ENCODE measurements at regions not wholly inside any gene's neighbourhood (a gene's known extent, or its start where the extent isn't known, plus 50 kb on each side); places are given as distances from the start of the nearest gene placed in this dataset.
A peak's percentile ranks its signal among the peaks of the same experiment; 100 is the strongest.
"Not testable (repeated sequence)": the region's sequence is repeated elsewhere in the genome, so short reads cannot be mapped to it uniquely, and the experiment has no call there.

DNA sequence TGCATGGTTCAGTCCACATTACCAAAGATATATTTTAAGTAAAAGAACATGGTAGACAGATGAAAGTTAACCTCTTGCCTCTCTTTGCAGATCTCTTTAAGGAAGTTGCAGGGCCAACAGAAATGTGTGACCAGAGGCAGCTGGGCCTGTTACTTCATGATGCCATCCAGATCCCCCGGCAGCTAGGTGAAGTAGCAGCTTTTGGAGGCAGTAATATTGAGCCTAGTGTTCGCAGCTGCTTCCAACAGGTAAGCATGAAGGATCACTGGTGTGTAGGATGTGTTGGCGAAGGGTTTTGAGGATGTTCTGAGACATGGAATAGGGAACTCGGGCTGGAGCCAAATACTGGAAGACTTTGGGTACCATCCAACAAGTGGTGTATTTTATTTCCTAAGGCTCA lies 508.6 kb downstream of the UTRN start:
- no peak for DNase-seq

DNA sequence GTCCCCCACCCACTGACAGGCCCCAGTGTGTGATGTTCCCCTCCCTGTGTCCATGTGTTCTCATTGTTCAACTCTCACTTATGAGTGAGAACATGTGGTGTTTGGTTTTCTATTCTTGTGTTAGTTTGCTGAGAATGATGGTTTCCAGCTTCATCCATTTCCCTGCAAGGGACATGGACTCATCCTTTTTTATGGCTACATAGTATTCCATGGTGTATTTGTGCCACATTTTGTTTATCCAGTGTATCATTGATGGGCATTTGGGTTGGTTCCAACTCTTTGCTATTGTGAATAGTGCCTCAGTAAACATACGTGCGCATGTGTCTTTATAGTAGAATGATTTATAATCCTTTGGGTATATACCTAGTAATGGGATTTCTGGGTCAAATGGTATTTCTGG lies 509.9 kb downstream of the UTRN start:
- DNase-seq = not testable (repeated sequence)

DNA sequence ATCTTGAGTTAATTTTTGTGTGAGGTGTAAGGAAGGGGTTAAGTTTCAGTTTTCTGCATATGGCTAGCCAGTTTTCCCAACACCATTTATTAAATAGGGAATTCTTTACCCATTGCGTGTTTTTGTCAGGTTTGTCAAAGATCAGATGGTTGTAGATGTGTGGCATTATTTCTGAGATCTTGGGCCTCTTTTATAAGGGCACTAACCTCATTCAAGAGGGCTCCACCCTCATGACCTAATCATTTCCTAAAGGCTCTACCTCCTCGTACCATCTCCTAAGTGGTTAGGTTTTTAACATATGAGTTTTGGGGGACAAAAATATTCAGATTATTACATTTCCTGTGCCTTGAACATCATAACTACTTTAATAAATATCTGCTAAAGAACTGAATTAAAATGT lies 510.9 kb downstream of the UTRN start:
- DNase-seq = no peak

DNA sequence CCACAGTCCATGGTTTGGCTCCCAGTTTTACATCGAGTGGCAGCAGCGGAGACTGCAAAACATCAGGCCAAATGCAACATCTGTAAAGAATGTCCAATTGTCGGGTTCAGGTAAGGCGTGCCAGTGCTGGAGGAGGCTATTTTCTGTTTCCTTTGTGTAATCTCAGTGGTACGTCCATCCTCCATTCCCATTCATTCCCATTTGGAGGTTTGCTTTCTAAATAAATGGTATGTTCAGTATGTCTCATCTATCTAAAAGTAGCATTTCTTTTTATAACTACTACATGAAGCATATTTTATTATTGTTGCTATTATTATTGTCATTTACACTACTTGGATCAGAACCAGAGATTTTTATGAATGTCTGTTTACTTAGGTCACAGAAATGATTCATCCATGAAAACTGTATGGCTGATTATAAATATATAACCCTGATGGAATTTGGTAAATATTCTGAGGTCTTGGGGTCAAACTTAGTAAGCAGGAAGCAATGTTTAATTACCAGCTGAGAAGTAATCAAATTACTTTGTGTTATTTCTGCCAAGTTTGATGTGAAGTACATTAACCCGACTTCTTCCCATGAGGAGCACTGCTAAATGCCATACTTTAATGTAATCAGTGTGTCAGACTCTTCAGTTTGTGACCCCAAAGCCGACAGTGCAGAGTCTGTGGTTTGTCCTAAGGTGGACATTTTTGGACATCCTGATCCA lies 512.9 kb downstream of the UTRN start:
- no peak for DNase-seq

DNA sequence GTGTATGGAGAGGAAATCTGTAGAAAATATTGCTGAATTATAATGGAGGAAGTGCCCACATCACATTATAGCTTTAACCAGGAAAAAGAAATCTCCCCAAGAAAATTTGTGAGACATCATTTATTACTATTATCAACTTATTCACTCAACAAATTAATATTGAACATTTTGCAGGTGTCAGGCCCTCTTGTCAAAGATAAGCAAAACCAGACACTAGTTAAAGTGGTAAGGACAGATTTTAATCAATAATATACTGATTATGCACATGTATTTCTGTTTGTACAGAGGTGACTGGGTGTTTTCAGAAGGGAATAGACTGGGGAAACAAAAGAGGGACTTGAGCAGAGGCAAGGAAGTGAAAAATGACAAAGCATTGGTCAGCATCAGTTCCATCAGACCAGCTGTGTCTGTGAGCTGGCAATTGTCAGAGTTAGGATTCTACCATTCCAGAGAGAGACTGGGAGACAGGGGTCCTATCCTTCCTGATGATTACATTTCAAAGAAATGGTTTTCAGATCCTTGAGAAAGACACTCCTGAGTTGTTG lies 519.2 kb downstream of the UTRN start:
- no peak for DNase-seq

GRCh38 chr6:144805049-144805448 lies 519.9 kb downstream of the UTRN start:
- DNase-seq = no peak

DNA sequence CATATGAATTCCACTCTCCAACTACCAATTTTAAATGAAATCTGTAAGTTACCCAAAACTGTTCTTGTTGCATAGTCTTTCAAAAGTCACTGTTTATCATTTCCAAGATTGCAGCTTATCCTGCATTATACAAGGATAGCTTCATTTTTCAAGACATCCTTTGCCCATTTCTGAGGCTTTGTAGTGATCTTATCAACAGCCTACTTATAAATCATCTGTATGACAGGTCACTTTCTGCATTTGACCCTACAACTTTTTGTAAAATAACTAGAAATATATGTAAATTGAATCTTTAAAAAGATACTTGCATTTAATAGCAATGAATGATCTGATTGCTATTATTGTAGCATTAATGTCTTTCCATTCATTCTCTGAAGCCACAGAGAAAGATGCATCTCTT lies 521.1 kb downstream of the UTRN start:
- no peak for DNase-seq

GRCh38 chr6:144809120-144809519 lies 524.0 kb downstream of the UTRN start:
- DNase-seq = no peak

DNA sequence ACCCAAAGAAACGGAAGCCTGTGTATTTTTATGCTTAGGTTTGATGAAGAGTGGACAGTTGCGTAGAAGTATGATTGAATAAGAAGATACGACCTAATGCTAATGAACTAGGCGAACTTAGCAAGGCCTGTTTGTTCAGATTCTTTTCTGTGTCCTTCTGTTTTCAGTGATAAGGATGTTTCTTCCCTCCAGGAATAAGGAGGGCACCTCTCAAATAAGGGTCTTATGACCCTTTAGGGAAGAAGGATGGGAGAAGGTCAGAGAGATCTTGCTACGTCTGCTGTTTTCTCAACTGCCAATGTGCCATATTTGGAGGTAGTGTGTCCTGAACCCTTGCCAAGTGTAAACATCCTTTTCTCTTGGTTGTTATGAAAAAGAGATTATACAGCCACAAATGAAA lies 524.8 kb downstream of the UTRN start:
- DNase-seq = no peak

- DNase-seq = no peak
Measured at GRCh38 chr6:144811140-144811539, 526.0 kb downstream of the UTRN start.

GRCh38 chr6:144816936-144817335 lies 531.8 kb downstream of the UTRN start:
- DNase-seq = no peak

GRCh38 chr6:144820270-144820669 lies 535.1 kb downstream of the UTRN start:
- DNase-seq = no peak

- DNase-seq = no peak
Measured at GRCh38 chr6:144823131-144823530, 538.0 kb downstream of the UTRN start.

GRCh38 chr6:144824018-144824417 lies 538.9 kb downstream of the UTRN start:
- no peak for DNase-seq

- DNase-seq = no peak
Measured at GRCh38 chr6:144834426-144835038, 549.4 kb downstream of the UTRN start.

DNA sequence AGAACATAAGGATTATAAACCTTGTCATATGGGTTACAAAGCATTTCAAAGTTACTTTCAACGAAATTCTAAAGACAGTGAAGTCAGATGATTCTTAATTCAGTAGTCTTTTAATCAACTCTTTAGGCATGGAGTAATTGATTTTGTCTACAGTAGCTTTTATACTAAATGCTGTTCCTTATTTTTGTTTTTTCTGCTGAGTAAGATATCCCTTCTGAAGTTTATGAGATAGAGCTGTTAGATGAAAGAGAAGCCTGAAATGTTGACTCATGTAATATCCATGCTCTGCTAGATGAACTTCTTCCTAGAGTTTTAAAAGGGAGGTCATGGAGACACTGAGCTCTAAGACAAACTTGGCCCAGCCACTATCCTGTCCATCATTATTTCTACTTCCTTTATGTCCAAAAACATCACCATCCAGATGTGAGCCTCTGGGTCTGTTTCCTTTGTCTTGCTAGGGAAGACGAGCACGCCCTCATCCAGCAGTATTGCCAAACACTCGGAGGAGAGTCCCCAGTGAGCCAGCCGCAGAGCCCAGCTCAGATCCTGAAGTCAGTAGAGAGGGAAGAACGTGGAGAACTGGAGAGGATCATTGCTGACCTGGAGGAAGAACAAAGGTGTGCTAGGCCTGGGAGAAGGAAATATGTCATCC lies 550.3 kb downstream of the UTRN start:
- DNase-seq = no peak

DNA sequence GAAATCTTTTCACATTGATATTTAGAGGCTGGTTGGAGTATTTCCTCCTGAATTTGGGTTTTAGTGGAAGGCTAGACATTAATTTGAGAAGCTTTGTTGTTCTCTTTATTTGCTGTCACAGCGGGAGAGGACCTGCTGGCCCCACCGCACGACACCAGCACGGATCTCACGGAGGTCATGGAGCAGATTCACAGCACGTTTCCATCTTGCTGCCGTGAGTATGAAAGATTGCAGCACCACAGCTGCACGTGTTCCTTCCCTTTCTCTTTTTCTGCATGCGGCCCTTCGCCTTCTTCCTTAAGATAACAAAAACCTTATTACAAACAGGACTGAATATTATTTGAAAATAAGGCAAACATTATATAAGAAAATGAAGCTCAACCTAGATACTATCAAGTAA lies 555.5 kb downstream of the UTRN start:
- DNase-seq = peak; percentile 43

DNA sequence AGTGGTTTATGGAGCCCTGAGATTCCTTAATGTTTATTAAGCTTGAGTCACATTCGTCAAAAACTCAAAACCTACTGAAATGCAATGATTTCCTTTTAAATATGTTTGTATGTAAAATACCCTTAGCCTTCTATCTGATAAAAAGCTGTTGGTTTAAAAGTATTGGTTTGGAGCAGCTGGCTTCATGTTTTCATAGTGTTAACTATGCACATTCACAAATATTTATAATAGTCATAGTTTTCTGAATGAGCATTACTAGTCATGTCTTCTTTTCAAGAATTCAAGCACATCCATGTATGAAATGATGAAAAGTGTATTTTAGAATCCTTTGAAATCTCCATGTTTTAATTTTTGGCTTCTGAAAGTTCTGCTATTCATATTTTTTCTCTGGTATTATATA lies 558.6 kb downstream of the UTRN start:
- no peak for DNase-seq

DNA sequence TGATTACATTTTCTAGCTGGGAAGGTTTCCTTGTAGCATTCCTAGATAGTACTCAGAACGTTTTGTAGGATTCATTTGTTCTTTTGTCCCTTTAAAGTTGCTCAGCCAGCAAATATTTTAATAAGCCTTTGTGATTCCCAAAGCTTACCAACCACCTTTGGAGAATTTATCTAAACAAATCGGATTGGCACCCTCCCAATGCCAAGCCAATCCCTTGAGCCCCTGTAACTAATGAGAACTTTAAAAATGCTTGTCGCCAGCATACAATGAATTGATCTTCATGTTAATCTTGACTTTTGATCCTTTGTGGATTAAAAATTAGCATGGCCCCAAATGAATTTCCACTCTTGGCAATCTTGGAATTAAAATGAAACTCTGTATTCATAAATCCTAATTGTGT lies 559.5 kb downstream of the UTRN start:
- DNase-seq = no peak

GRCh38 chr6:144845186-144845585 lies 560.1 kb downstream of the UTRN start:
- DNase-seq = no peak

DNA sequence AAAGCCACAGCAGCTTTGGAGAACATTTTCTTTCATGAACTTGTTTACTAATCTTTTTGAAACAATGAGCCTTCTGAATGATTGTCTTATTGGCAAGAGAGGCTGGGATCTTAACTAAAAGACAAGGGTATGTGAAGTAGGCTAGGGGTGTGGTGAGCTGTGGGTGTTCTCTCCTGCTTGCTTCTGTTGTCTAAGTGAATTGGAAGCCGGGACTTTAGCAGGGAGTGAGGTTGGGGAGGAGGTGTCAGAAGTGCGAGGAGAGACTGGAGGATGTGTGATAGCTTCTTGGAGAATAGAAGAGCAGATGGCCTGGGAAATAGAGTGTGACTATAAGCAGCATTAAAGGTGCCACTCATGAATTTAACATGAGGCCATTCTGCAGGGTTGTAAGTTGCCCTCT lies 562.8 kb downstream of the UTRN start:
- DNase-seq = no peak

GRCh38 chr6:144849920-144850319 lies 564.8 kb downstream of the UTRN start:
- DNase-seq = no peak

DNA sequence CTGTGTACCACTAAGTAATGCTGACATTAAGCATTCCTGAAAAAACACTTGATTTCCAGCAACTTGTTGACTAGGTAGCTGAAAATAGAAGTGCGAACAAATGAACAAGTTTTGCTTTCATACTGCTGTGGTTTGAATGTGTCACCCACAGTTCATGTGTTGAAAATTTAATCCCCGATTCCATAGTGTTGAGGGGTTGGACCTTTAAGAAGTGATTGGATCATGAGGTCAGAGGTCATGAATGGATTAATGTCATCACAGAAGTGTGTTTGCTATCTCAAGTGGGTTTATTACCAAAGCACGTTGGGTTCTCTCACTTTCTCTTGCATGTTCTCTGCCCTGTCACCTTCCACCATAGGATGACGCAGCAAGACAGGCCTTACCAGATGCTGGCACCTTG lies 568.5 kb downstream of the UTRN start:
- DNase-seq = no peak

GRCh38 chr6:144854654-144855053 lies 569.5 kb downstream of the UTRN start:
- DNase-seq = no peak
